ENCODE measurements at regions not wholly inside any gene's neighbourhood (a gene's known extent, or its start where the extent isn't known, plus 50 kb on each side); places are given as distances from the start of the nearest gene placed in this dataset.
A peak's percentile ranks its signal among the peaks of the same experiment; 100 is the strongest.

DNA sequence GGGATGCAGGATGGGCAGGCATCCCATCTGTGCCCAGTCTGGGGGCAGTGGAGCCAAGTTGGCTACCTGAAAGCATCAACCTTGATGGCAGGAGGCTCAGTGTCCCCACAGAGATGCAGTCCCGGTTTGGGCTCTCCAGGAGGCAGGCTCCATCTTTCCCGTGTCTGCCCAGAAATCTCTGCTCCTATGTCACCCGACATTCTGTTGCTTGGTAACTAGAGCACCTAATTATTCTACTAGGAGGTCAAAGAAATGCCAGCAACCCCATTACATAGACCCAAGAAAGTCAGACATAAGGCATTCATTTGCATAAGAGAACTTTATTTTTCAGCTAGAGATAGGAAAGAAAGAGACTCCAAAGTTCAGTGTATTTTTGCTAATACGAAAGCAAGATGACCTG, 100.3 kb upstream of the BACE2 start:
- Histone ChIP-seq H3K9me3 (no peaks in the 10 kb centered on the region), H3K27ac (replicated peaks in 1 of 4) (no peak overlapping the region), H3K4me3 (no peak overlapping the region), H3K27me3 (peaks cover 0 to 32% (median 0%) of the 10 kb centered on the region in 4 donors), H3K36me3 (no peaks in the 10 kb centered on the region), H3K4me1 (peaks cover 8 to 10% (median 8%) of the 10 kb centered on the region in 4 donors)
- intact Hi-C loops (cut with DNase I): loop anchor here (5.0 kb wide), 1 partner anchor 925 kb away; no protein-coding TSS in a partner anchor
- no peak for TF ChIP-seq POLR2A (IDR thresholded peaks at IDR 0.05; ENCODE audit: low read depth)
- TF ChIP-seq EP300 (IDR thresholded peaks at IDR 0.05): no peak
- no peak for TF ChIP-seq POLR2AphosphoS5 (IDR thresholded peaks at IDR 0.05)
- TF ChIP-seq, protein P1, sequence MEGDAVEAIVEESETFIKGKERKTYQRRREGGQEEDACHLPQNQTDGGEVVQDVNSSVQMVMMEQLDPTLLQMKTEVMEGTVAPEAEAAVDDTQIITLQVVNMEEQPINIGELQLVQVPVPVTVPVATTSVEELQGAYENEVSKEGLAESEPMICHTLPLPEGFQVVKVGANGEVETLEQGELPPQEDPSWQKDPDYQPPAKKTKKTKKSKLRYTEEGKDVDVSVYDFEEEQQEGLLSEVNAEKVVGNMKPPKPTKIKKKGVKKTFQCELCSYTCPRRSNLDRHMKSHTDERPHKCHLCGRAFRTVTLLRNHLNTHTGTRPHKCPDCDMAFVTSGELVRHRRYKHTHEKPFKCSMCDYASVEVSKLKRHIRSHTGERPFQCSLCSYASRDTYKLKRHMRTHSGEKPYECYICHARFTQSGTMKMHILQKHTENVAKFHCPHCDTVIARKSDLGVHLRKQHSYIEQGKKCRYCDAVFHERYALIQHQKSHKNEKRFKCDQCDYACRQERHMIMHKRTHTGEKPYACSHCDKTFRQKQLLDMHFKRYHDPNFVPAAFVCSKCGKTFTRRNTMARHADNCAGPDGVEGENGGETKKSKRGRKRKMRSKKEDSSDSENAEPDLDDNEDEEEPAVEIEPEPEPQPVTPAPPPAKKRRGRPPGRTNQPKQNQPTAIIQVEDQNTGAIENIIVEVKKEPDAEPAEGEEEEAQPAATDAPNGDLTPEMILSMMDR (IDR thresholded peaks at IDR 0.05): no peak
- peak; percentile 57 for DNase-seq (ENCODE audit: extremely low spot score)
- 75% methylated on average over 4 of the region's 4 CpGs for WGBS

DNA sequence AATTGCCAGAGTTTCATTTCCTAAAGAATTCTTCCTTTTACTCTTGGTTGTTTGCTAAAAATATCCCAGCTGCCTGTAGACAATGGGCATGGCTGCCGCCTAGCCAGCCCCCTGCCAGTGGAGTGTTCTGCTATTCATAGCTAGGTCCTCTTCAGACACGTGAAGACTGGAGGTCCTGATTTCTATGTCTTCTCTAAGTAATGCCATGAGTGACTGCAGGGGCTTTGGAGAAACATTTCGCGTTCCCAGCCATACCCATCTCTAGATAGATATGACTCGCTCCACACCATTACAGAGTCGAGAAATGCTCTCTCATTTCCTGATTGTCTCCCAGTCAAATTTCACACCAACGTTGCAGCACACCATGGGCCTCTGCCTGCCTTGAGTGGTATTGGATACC, 99.5 kb upstream of the BACE2 start:
- DNase-seq (ENCODE audit: extremely low spot score): peak; percentile 77
- Histone ChIP-seq H3K9me3 (no peaks in the 10 kb centered on the region), H3K27ac (replicated peaks in 1 of 4) (no peak overlapping the region), H3K36me3 (no peaks in the 10 kb centered on the region), H3K27me3 (peaks cover 0 to 32% (median 0%) of the 10 kb centered on the region in 4 donors), H3K4me3 (peak overlapping the region; percentile 25 to 39 (median 26)), H3K4me1 (peaks cover 8 to 10% (median 8%) of the 10 kb centered on the region in 4 donors)
- TF ChIP-seq, protein P1 (IDR thresholded peaks at IDR 0.05): no peak
- intact Hi-C loops (cut with DNase I): loop anchor here (5.0 kb wide), 1 partner anchor 926 kb away; no protein-coding TSS in a partner anchor
- 40% methylated on average over 7 of the region's 7 CpGs for WGBS

GRCh38 chr21:41068967-41069642, 98.9 kb upstream of the BACE2 start:
- 10% methylated on average over 25 of the region's 30 CpGs for WGBS
- H3K4me3 ChIP-seq: peak overlapping the region; percentile 25 to 39 (median 26)

DNA sequence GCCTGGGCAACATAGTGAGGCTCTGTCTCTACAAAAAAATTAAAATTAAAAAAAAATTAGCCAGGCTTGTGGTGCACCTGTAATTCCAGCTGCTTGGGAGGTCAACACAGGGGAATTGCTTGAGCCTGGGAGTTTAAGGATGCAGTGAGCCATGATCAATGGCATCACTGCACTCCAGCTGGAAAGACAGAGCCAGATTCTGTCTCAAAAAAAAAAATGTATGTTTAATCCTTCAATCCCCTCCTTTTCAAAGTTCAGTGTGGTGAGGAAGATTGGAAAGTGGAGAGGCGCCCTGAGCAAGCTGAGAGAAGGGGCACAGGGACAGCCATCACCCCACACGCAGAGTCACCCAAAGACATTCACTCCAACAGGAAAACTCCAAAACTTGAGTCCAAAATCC, 97.7 kb upstream of the BACE2 start:
- Histone ChIP-seq H3K9me3 (no peaks in the 10 kb centered on the region), H3K4me1 (peaks cover 8 to 10% (median 8%) of the 10 kb centered on the region in 4 donors), H3K27me3 (peaks cover 0 to 29% (median 0%) of the 10 kb centered on the region in 4 donors), H3K36me3 (no peaks in the 10 kb centered on the region), H3K27ac (replicated peaks in 1 of 4) (no peak overlapping the region), H3K4me3 (no peak overlapping the region)
- 42% methylated on average over 2 of the region's 2 CpGs for WGBS
- peak; percentile 34 for DNase-seq (ENCODE audit: extremely low spot score)
- TF ChIP-seq, protein P1 (IDR thresholded peaks at IDR 0.05): no peak
- TF ChIP-seq POLR2A (IDR thresholded peaks at IDR 0.05; ENCODE audit: low read depth) (no peak), EP300 (IDR thresholded peaks at IDR 0.05) (no peak), POLR2AphosphoS5 (IDR thresholded peaks at IDR 0.05) (no peak)
- intact Hi-C loops (cut with DNase I): no loop called here

More at GRCh38 chr21:41068967-41069642, 98.9 kb upstream of the BACE2 start:
- Histone ChIP-seq H3K27me3 (peaks cover 0 to 29% (median 0%) of the 10 kb centered on the region in 4 donors), H3K27ac (replicated peaks in 1 of 4) (no peak overlapping the region), H3K9me3 (no peaks in the 10 kb centered on the region), H3K4me1 (peaks cover 8 to 10% (median 8%) of the 10 kb centered on the region in 4 donors), H3K36me3 (no peaks in the 10 kb centered on the region)
- no peak for DNase-seq (ENCODE audit: extremely low spot score)
- intact Hi-C loops (cut with DNase I): loop anchor here (5.0 kb wide), 1 partner anchor 927 kb away; no protein-coding TSS in a partner anchor
- TF ChIP-seq, protein P1 (IDR thresholded peaks at IDR 0.05): peak; percentile 64 to 90 (median 79)
- no peak for TF ChIP-seq POLR2AphosphoS5 (IDR thresholded peaks at IDR 0.05)
